Neural progenitor cell (in vitro differentiated cells): ENCODE measurements at regions not wholly inside any gene's neighbourhood (a gene's known extent, or its start where the extent isn't known, plus 50 kb on each side); places are given as distances from the start of the nearest gene placed in this dataset.

Experiments
- DNase-seq: peaks from one replicate; pipeline ENCODE4 v3.0.0-alpha.2; 2016; ENCODE audit warnings: low spot score
- H2AFZ ChIP-seq: fragments of 200-600 bp; sonication (generic); replicated peaks from 2 replicates; pipeline ENCODE4 v1.6.1; 2016; ENCODE audit warnings: antibody characterized with exemption
- H3F3A ChIP-seq: fragments of 200-600 bp; sonication (generic); 2 replicates; pipeline ENCODE4 v1.6.1; 2016; ENCODE audit warnings: antibody characterized with exemption, low read depth
- H3K27ac ChIP-seq: fragments of 200-600 bp; sonication (generic); 2 replicates; pipeline ENCODE4 v1.5.1; 2016; ENCODE audit warnings: mild to moderate bottlenecking
- H3K27me3 ChIP-seq: fragments of 200-600 bp; sonication (generic); 2 replicates; pipeline ENCODE4 v1.6.1; 2016; ENCODE audit warnings: mild to moderate bottlenecking, moderate library complexity
- H3K36me3 ChIP-seq: fragments of 200-600 bp; sonication (generic); 2 replicates; pipeline ENCODE4 v1.5.1; 2016
- H3K4me1 ChIP-seq: fragments of 200-600 bp; sonication (generic); 2 replicates; pipeline ENCODE4 v1.6.1; 2016; ENCODE audit warnings: mixed run types
- H3K4me2 ChIP-seq: fragments of 200-600 bp; sonication (generic); 2 replicates; pipeline ENCODE4 v1.6.1; 2016
- H3K4me3 ChIP-seq: fragments of 200-600 bp; sonication (generic); 2 replicates; pipeline ENCODE4 v1.5.1; 2016
- H3K79me2 ChIP-seq: fragments of 200-600 bp; sonication (generic); 2 replicates; pipeline ENCODE4 v1.6.1; 2016; ENCODE audit warnings: low read depth
- H3K9ac ChIP-seq: fragments of 200-600 bp; sonication (generic); 2 replicates; pipeline ENCODE4 v1.6.1; 2016
- H3K9me3 ChIP-seq: fragments of 200-600 bp; sonication (generic); 2 replicates; pipeline ENCODE4 v1.5.1; 2016; ENCODE audit warnings: low read depth
- H4K20me1 ChIP-seq: fragments of 200-600 bp; sonication (generic); 2 replicates; pipeline ENCODE4 v1.6.1; 2016; ENCODE audit warnings: low read depth
- H3K27ac Mint-ChIP-seq: 3 replicates; pipeline ENCODE4 v1.8.0; 2021; ENCODE audit warnings: mixed read lengths
- H3K27me3 Mint-ChIP-seq: 2 replicates; pipeline ENCODE4 v1.8.0; 2022; ENCODE audit warnings: low read depth, mild to moderate bottlenecking, inconsistent platforms, moderate library complexity, mixed read lengths; ENCODE audit not compliant: insufficient read depth
- H3K36me3 Mint-ChIP-seq: 3 replicates; pipeline ENCODE4 v1.8.0; 2021; ENCODE audit warnings: mixed read lengths
- H3K4me1 Mint-ChIP-seq: 3 replicates; pipeline ENCODE4 v1.8.0; 2021; ENCODE audit warnings: mixed read lengths
- H3K4me3 Mint-ChIP-seq: 3 replicates; pipeline ENCODE4 v1.8.0; 2021; ENCODE audit warnings: mild to moderate bottlenecking, moderate library complexity, mixed read lengths
- H3K9me3 Mint-ChIP-seq: 3 replicates; pipeline ENCODE4 v1.8.0; 2020; ENCODE audit warnings: mixed read lengths
- CTCF ChIP-seq: fragments of 200-600 bp; sonication (generic); IDR thresholded peaks from 2 replicates; pipeline ENCODE4 v1.5.1; 2017; ENCODE audit warnings: antibody characterized with exemption, mild to moderate bottlenecking
- EZH2 ChIP-seq: fragments of 200-600 bp; sonication (generic); IDR thresholded peaks from 2 replicates; pipeline ENCODE4 v1.6.1; 2017; ENCODE audit warnings: antibody characterized with exemption, mild to moderate bottlenecking, moderate library complexity
- EZH2phosphoT487 ChIP-seq: fragments of 200-600 bp; sonication (generic); IDR thresholded peaks from 2 replicates; pipeline ENCODE4 v1.6.1; 2017; ENCODE audit warnings: antibody characterized with exemption

- Mint-ChIP-seq H3K9me3 (peaks cover 18% of the 10 kb centered on the region), H3K27me3 (peaks cover 4% of the 10 kb centered on the region), H3K4me1 (no peaks in the 10 kb centered on the region), H3K27ac (no peak overlapping the region), H3K4me3 (no peak overlapping the region), H3K36me3 (peaks cover 2% of the 10 kb centered on the region)
- no peak for DNase-seq
- no peaks in the 10 kb centered on the region for H3K9me3 ChIP-seq
- no peaks in the 10 kb centered on the region for H4K20me1 ChIP-seq
- H3K36me3 ChIP-seq: no peaks in the 10 kb centered on the region
- H2AFZ ChIP-seq: peak overlapping the region; percentile 15
- H3K27ac ChIP-seq: no peak overlapping the region
- H3K27me3 ChIP-seq: no peaks in the 10 kb centered on the region
- H3K4me2 ChIP-seq: no peak overlapping the region
- TF ChIP-seq CTCF: no peak
- TF ChIP-seq EZH2: no peak
- TF ChIP-seq EZH2phosphoT487: no peak
- no peaks in the 10 kb centered on the region for H3F3A ChIP-seq
- H3K4me3 ChIP-seq: no peak overlapping the region
- no peaks in the 10 kb centered on the region for H3K4me1 ChIP-seq
- no peaks in the 10 kb centered on the region for H3K79me2 ChIP-seq
- H3K9ac ChIP-seq: no peak overlapping the region
Measured at GRCh38 chr4:134544303-134544770, 342.7 kb upstream of the PABPC4L start.

GRCh38 chr4:134540588-134540987 lies 339.0 kb upstream of the PABPC4L start:
- H3F3A ChIP-seq: no peaks in the 10 kb centered on the region
- Mint-ChIP-seq H3K4me1 (no peaks in the 10 kb centered on the region), H3K9me3 (no peaks in the 10 kb centered on the region), H3K27me3 (peaks cover 2% of the 10 kb centered on the region), H3K36me3 (no peaks in the 10 kb centered on the region), H3K27ac (no peak overlapping the region), H3K4me3 (no peak overlapping the region)
- no peak for TF ChIP-seq EZH2
- no peak overlapping the region for H3K9ac ChIP-seq
- H3K9me3 ChIP-seq: no peaks in the 10 kb centered on the region
- H2AFZ ChIP-seq: no peak overlapping the region
- H3K4me2 ChIP-seq: no peak overlapping the region
- no peak overlapping the region for H3K4me3 ChIP-seq
- H3K79me2 ChIP-seq: no peaks in the 10 kb centered on the region
- H3K4me1 ChIP-seq: no peaks in the 10 kb centered on the region
- no peak for DNase-seq
- H4K20me1 ChIP-seq: no peaks in the 10 kb centered on the region
- no peaks in the 10 kb centered on the region for H3K36me3 ChIP-seq
- no peaks in the 10 kb centered on the region for H3K27me3 ChIP-seq
- no peak overlapping the region for H3K27ac ChIP-seq

- Mint-ChIP-seq H3K9me3 (no peaks in the 10 kb centered on the region), H3K4me1 (no peaks in the 10 kb centered on the region), H3K27ac (no peak overlapping the region), H3K4me3 (no peak overlapping the region), H3K27me3 (peaks cover 2% of the 10 kb centered on the region), H3K36me3 (no peaks in the 10 kb centered on the region)
- no peak overlapping the region for H2AFZ ChIP-seq
- no peaks in the 10 kb centered on the region for H4K20me1 ChIP-seq
- H3K4me1 ChIP-seq: no peaks in the 10 kb centered on the region
- no peak overlapping the region for H3K27ac ChIP-seq
- no peaks in the 10 kb centered on the region for H3K9me3 ChIP-seq
- DNase-seq: no peak
- no peaks in the 10 kb centered on the region for H3F3A ChIP-seq
- no peak overlapping the region for H3K4me2 ChIP-seq
- no peaks in the 10 kb centered on the region for H3K27me3 ChIP-seq
- TF ChIP-seq EZH2phosphoT487 (no peak), EZH2 (no peak), CTCF (no peak)
- H3K79me2 ChIP-seq: no peaks in the 10 kb centered on the region
- H3K9ac ChIP-seq: no peak overlapping the region
- H3K4me3 ChIP-seq: no peak overlapping the region
- H3K36me3 ChIP-seq: no peaks in the 10 kb centered on the region
Measured at GRCh38 chr4:134539729-134540231, 338.2 kb upstream of the PABPC4L start.

- Histone ChIP-seq H3K27me3 (no peaks in the 10 kb centered on the region), H3F3A (no peaks in the 10 kb centered on the region), H3K36me3 (no peaks in the 10 kb centered on the region), H3K4me3 (no peak overlapping the region), H3K9me3 (no peaks in the 10 kb centered on the region), H3K27ac (no peak overlapping the region), H3K9ac (no peak overlapping the region), H4K20me1 (no peaks in the 10 kb centered on the region), H3K4me2 (no peak overlapping the region), H2AFZ (no peak overlapping the region), H3K4me1 (no peaks in the 10 kb centered on the region), H3K79me2 (no peaks in the 10 kb centered on the region)
- DNase-seq: no peak
- H3K4me3 Mint-ChIP-seq: no peak overlapping the region
- TF ChIP-seq EZH2 (no peak), CTCF (no peak), EZH2phosphoT487 (no peak)
- no peaks in the 10 kb centered on the region for H3K4me1 Mint-ChIP-seq
- no peak overlapping the region for H3K27ac Mint-ChIP-seq
- H3K36me3 Mint-ChIP-seq: no peaks in the 10 kb centered on the region
- H3K9me3 Mint-ChIP-seq: no peaks in the 10 kb centered on the region
- H3K27me3 Mint-ChIP-seq: peaks cover 2% of the 10 kb centered on the region
Measured at GRCh38 chr4:134537701-134538100, 336.1 kb upstream of the PABPC4L start.
